Keratinocyte (primary cell): ENCODE measurements at regions not wholly inside any gene's neighbourhood (a gene's known extent, or its start where the extent isn't known, plus 50 kb on each side); places are given as distances from the start of the nearest gene placed in this dataset.

Source experiments
- DNase-seq: peaks from one replicate; pipeline ENCODE4 v3.0.0-alpha.2; 2011; ENCODE audit warnings: low read depth, missing footprints, low spot score
- FAIRE-seq: peaks from 2 replicates; lab custom pipeline; 2011; peaks lifted over from hg19 to GRCh38; lab: Jason Lieb, UNC
- H2AFZ ChIP-seq: 2 replicates; pipeline ENCODE4 v1.6.0; 2012; ENCODE audit warnings: low read length, control low read depth, inconsistent platforms; ENCODE audit not compliant: control insufficient read depth
- H3K27ac ChIP-seq: 2 replicates; pipeline ENCODE4 v1.5.1; 2011; ENCODE audit warnings: low read length; ENCODE audit not compliant: control insufficient read depth, insufficient read depth
- H3K27me3 ChIP-seq: 3 replicates; pipeline ENCODE4 v1.6.0; 2011; ENCODE audit warnings: low read length; ENCODE audit not compliant: control insufficient read depth, insufficient read depth; ENCODE audit errors: extremely low read depth
- H3K36me3 ChIP-seq, 2 experiments: 2 replicates in 1 of 2; 3 replicates in 1 of 2; pipeline ENCODE4 v1.5.1; 2011; ENCODE audit warnings: low read length in 2 of 2, mild to moderate bottlenecking in 1 of 2; ENCODE audit not compliant: control insufficient read depth in 2 of 2, insufficient read depth in 2 of 2; ENCODE audit errors: extremely low read depth in 1 of 2
- H3K4me1 ChIP-seq: 3 replicates; pipeline ENCODE4 v1.5.1; 2011; ENCODE audit warnings: low read length; ENCODE audit not compliant: control insufficient read depth, insufficient read depth; ENCODE audit errors: extremely low read depth
- H3K4me2 ChIP-seq: 3 replicates; pipeline ENCODE4 v1.6.0; 2011; ENCODE audit warnings: low read depth, low read length; ENCODE audit not compliant: control insufficient read depth, insufficient read depth; ENCODE audit errors: extremely low read depth
- H3K4me3 ChIP-seq, 3 experiments: fragments of 200-600 bp in 1 of 3; sonication (generic) in 1 of 3; 2 replicates in 2 of 3; 3 replicates in 1 of 3; pipeline ENCODE4 v1.5.1; 2011 to 2016; ENCODE audit warnings: low read length in 3 of 3, mild to moderate bottlenecking in 3 of 3, control low read depth in 2 of 3, inconsistent platforms in 1 of 3, low read depth in 1 of 3, mixed read lengths in 1 of 3, mixed run types in 1 of 3, moderate library complexity in 1 of 3; ENCODE audit not compliant: control insufficient read depth in 2 of 3, insufficient read depth in 2 of 3; ENCODE audit errors: extremely low read depth in 1 of 3
- H3K79me2 ChIP-seq: 2 replicates; pipeline ENCODE4 v1.6.0; 2012; ENCODE audit warnings: low read length; ENCODE audit not compliant: control insufficient read depth, insufficient read depth
- H3K9ac ChIP-seq: 3 replicates; pipeline ENCODE4 v1.6.0; 2011; ENCODE audit warnings: low read length; ENCODE audit not compliant: control insufficient read depth, insufficient read depth; ENCODE audit errors: extremely low read depth
- H3K9me1 ChIP-seq: 3 replicates; pipeline ENCODE4 v1.6.0; 2011; ENCODE audit warnings: low read length; ENCODE audit not compliant: control insufficient read depth, insufficient read depth; ENCODE audit errors: extremely low read depth
- H3K9me3 ChIP-seq: 2 replicates; pipeline ENCODE4 v1.5.1; 2012; ENCODE audit warnings: low read depth, low read length; ENCODE audit not compliant: control insufficient read depth
- H4K20me1 ChIP-seq: 3 replicates; pipeline ENCODE4 v1.6.0; 2011; ENCODE audit warnings: low read length; ENCODE audit not compliant: control insufficient read depth, insufficient read depth; ENCODE audit errors: extremely low read depth
- EZH2 ChIP-seq: IDR thresholded peaks from one replicate; pipeline ENCODE4 v1.6.1; 2012; ENCODE audit warnings: inconsistent platforms, mild to moderate bottlenecking, low read length, moderate library complexity
- dilution Hi-C: fragments of 300-500 bp; cut with MboI; formaldehyde crosslinking; loops from one replicate; pipeline ENCODE4 v1.7.0; 2020; ENCODE audit warnings: low sequenced_read_pairs; ENCODE audit not compliant: extremely low pct_ligation_motif_present
- TF ChIP-seq, protein P1 (sequence below), 3 experiments: IDR thresholded peaks in 1 of 3; conservative IDR thresholded peaks in 1 of 3; optimal IDR thresholded peaks in 1 of 3; 2 replicates in 2 of 3; 3 replicates in 1 of 3; pipeline versions ENCODE3 to v1.5.1; 2011; ENCODE audit warnings: low read length in 3 of 3, mild to moderate bottlenecking in 3 of 3, moderate library complexity in 2 of 3, control low read depth in 1 of 3, inconsistent platforms in 1 of 3; ENCODE audit not compliant: insufficient read depth in 2 of 3; ENCODE audit errors: extremely low read depth in 1 of 3

DNA sequence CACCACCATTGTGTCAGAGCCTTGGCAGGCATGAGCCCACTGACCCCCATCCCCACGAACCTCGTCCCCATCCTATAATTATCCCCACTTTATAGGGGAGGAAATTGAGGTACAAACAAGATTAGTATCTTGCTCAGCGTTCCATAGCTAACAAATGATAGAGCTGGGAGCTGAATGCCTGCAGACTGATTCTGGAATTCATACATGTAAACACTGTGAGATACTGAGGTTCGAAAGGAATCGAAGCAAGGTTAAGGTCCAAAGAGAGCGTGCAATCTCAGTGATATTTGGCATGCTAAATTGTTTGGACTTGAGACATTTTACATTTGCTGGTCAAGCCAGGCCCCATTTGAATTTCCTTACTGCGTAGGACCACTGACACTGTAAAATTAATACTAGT, 746.6 kb downstream of the COL12A1 start:
- dilution Hi-C loops = no loop called here
- no peaks in the 10 kb centered on the region for H3K4me1 ChIP-seq
- TF ChIP-seq, protein P1, sequence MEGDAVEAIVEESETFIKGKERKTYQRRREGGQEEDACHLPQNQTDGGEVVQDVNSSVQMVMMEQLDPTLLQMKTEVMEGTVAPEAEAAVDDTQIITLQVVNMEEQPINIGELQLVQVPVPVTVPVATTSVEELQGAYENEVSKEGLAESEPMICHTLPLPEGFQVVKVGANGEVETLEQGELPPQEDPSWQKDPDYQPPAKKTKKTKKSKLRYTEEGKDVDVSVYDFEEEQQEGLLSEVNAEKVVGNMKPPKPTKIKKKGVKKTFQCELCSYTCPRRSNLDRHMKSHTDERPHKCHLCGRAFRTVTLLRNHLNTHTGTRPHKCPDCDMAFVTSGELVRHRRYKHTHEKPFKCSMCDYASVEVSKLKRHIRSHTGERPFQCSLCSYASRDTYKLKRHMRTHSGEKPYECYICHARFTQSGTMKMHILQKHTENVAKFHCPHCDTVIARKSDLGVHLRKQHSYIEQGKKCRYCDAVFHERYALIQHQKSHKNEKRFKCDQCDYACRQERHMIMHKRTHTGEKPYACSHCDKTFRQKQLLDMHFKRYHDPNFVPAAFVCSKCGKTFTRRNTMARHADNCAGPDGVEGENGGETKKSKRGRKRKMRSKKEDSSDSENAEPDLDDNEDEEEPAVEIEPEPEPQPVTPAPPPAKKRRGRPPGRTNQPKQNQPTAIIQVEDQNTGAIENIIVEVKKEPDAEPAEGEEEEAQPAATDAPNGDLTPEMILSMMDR (optimal IDR thresholded peaks at IDR 0.05 in 1 of 3, IDR thresholded peaks at IDR 0.05 in 1 of 3, conservative IDR thresholded peaks at IDR 0.05 in 1 of 3; ENCODE audit: extremely low read depth in 1 of 3, insufficient read depth in 2 of 3, low read length in 3 of 3) = no peak
- no peak for TF ChIP-seq EZH2
- FAIRE-seq = no peak
- H3K79me2 ChIP-seq = no peaks in the 10 kb centered on the region
- H3K9me1 ChIP-seq = no peaks in the 10 kb centered on the region
- no peak overlapping the region for H3K4me2 ChIP-seq
- H3K27ac ChIP-seq = no peak overlapping the region
- DNase-seq = no peak
- H3K9me3 ChIP-seq = no peaks in the 10 kb centered on the region
- no peak overlapping the region for H2AFZ ChIP-seq
- H3K36me3 ChIP-seq = no peaks in the 10 kb centered on the region
- no peak overlapping the region for H3K9ac ChIP-seq
- no peak overlapping the region for H3K4me3 ChIP-seq
- H3K27me3 ChIP-seq = no peaks in the 10 kb centered on the region
- no peaks in the 10 kb centered on the region for H4K20me1 ChIP-seq

DNA sequence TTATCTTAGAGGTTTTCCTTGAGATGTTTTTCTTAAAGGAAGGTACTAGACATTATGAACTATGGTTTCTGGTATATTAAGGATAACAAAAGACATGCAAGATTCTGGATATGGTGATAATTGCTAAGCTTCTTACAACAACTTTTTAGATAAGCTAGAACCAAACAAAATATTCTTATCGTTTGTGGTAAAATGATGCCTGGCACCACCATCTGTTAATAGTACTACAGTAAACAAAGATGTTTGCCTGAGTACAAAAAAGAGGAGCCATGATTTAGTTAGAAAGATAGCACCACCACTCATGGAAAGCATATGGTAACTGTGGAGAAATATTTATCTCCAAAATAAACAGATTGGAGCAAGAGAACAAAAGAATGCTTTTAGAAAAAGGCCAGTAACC, 747.3 kb downstream of the COL12A1 start:
- no peak for TF ChIP-seq EZH2
- TF ChIP-seq, protein P1 (optimal IDR thresholded peaks at IDR 0.05 in 1 of 3, IDR thresholded peaks at IDR 0.05 in 1 of 3, conservative IDR thresholded peaks at IDR 0.05 in 1 of 3; ENCODE audit: extremely low read depth in 1 of 3, insufficient read depth in 2 of 3, low read length in 3 of 3) = no peak
- dilution Hi-C loops = no loop called here
- H3K9me3 ChIP-seq = no peaks in the 10 kb centered on the region
- H3K9me1 ChIP-seq = no peaks in the 10 kb centered on the region
- DNase-seq (no peak), FAIRE-seq (no peak)
- no peaks in the 10 kb centered on the region for H4K20me1 ChIP-seq
- H3K36me3 ChIP-seq = no peaks in the 10 kb centered on the region
- no peaks in the 10 kb centered on the region for H3K79me2 ChIP-seq
- H3K27me3 ChIP-seq = no peaks in the 10 kb centered on the region
- no peak overlapping the region for H3K27ac ChIP-seq
- no peak overlapping the region for H2AFZ ChIP-seq
- H3K9ac ChIP-seq = no peak overlapping the region
- no peak overlapping the region for H3K4me2 ChIP-seq
- no peaks in the 10 kb centered on the region for H3K4me1 ChIP-seq
- no peak overlapping the region for H3K4me3 ChIP-seq
